HG03354 (cell line): ENCODE measurements at regions not wholly inside any gene's neighbourhood (a gene's known extent, or its start where the extent isn't known, plus 50 kb on each side); places are given as distances from the start of the nearest gene placed in this dataset.
A peak's percentile ranks its signal among the peaks of the same experiment; 100 is the strongest.
"Not testable (repeated sequence)": the region's sequence is repeated elsewhere in the genome, so short reads cannot be mapped to it uniquely, and the experiment has no call there.

Experiments
- ATAC-seq: cut with Tn5 transposase; IDR thresholded peaks from one replicate; pipeline ENCODE4 v1.9.1; 2021; ENCODE audit warnings: mild to moderate bottlenecking; ENCODE audit not compliant: unreplicated experiment, poor library complexity, severe bottlenecking

DNA sequence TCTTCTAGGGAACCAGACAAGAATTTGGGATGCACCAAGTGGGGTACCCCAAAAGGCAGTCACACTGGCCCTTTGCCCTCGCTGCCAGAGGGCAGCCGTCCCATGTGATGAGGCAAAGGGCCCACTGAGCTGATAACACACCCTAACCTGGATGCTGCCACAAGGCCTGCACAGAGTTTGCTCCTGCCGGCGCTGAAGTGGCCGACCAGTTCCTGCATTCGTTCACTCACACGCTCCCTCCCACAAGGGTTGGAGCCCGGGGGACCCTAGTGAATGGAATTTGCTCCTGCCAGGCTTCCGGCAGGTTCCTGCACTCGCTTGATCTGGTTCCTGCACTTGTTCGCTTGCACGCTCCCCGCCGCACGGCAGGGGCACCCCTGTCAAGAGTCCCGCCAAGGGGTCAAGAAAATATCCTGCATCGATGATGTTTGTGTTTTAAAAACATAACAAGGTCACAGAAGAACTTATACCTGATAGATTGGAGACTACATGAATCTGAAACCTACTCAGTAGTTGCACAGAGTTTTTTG, 296.4 kb upstream of the VCX start:
- ATAC-seq = no peak

DNA sequence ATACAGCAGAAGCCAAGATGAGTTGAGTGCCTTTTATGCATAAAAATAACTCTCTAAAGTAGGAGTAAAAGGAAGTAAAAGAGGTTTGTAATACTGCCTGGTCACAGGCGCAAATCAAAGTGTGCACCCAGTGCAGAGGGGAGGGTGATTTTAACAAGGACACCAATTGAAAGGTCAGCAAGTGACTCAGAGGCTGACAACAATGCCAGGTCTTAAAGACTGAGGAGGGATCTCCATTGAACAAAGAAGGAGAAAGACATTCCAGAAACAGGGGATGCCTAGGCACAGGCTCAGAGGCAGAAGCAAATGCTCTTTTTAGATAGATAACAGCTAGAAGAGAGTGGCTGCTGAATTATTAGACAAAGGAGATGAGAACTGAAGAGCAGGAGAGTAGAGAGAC, 297.4 kb upstream of the VCX start:
- no peak for ATAC-seq

DNA sequence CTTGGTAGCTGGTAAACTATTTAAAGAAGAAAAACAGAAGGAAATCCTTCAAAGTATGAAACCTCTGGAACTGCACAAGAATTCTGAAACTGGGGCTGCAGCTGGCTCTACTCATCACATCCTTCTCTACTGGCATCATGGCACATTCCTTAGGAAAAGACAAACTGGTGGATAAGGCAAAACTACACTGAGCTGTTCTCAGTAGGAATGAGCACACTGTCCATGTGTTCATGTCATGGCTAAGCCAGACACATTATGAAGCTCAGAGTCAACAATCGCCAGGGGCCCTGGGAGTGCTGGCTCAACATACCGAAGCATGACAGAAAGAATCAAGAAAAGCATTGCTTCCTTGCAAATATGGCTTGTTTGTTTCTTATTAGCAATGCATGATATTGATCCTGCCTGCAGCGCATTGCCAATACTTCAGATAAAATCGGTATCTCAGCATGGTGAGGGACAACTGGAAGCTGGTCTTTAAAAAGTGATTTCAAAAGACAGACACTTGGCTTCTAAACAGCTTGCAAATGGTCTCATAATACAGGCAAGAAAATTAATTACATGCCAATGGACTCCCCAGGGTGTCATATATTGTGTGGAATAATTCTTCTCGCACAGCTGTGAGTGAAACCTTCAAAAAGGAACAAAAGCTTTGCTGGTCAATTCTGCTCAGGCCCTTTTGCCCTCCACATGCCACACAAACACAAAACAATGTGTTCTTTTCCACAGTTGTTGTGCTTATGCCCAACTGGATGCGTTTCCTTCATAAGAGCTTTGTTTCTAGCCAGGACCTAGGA, 300.2 kb upstream of the VCX start:
- ATAC-seq = no peak

DNA sequence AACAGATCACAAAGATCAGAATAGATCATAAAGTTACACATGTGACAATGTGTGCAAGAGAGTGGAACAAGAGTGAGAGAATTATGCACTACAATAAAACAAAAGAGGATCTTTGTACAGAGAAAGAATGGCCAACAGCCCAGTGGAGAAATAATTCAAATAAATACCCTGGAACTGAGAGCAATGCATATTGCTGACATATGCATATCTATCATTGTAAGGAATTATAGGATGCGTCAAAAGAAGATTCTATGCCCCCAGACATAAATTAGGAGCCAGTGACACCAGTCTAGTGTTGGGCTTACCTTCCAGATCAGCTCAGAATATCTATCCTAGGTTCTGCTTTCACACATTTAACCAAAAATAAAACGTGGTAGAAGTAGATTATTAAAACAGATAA, 320.1 kb upstream of the VCX start:
- ATAC-seq = no peak

DNA sequence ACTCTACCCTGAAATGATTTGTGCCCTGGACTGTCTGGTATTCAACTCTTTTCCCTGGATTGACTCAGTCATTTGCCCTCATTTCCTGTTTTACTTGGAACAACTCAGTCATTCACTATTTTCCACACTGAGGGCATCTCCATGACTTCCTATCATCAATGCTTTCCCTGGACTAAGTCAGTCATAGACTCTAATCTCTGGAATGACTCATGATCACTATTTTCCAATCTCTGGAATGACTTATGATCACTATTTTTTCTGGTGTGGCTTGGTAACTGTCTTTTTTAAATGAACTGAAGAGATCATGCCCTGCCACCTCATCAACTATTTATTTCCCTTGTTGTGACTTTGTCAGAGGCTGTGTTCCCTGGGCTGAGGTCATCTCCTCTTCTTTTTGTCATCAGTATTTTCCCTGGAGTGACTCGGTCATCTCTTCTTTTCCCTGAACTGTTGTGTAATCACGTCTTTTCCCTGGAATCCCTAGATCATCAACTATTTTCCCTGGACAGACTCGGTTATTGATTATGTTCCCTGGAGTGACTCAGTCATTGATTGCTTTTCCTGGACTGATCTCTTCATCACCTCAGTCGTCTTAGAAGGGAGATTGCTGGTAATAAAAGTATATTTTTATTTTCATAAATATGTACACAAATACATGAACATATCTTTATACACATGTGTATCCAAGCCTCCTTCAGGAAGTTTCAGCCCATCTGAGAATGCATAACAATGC, 327.1 kb upstream of the VCX start:
- ATAC-seq = no peak

DNA sequence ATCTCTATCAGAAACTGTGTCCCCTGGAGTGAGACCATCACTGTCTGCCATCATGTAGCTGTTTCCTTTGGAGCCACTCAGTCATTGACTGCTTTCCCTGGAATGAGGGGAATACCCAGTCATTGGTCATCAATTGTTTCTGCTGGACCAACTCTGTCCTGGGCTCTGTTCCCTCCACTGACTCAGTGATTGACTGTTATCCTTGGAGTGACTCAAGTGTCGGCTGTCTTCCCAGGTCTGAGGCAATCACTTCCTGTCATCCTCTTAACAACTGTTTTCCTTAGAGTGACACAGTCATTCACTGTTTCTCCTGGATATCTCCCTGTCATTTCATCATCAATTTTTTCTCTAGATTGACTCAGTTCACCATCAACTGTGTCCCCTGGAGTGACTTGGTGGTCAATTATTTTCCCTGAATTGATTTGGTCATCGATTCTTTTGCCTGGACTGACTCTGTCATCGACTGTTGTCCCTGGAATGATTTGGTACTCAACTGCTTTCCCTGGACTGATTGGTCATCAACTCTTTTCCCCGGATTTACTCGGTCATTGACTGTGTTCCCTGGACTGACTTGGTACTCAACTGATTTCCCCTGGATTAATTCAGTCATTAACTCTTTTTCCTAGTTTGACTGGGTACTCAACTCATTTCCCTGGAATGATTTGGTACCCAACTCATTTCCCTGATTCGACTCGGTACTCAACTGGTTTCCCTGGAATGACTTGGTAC, 327.9 kb upstream of the VCX start:
- no peak for ATAC-seq

DNA sequence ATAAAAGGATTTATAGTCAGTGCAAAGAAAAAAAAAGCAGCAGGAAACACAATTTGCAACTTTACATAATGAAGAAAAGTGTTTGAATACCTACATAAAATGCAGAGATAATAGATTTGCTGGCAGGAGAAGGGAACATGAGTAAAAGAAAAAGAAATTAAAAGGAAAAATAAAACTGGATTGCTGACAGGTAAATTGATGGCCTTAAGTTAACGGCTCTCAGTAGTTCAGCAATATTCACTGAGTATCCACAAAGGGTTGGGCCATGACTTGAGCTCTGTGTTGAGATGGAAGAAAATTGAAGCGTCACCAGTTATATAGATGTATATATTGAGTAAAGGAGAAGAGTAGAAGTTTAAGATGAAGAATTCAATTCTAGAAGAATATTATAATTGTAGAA, 330.1 kb upstream of the VCX start:
- no peak for ATAC-seq

DNA sequence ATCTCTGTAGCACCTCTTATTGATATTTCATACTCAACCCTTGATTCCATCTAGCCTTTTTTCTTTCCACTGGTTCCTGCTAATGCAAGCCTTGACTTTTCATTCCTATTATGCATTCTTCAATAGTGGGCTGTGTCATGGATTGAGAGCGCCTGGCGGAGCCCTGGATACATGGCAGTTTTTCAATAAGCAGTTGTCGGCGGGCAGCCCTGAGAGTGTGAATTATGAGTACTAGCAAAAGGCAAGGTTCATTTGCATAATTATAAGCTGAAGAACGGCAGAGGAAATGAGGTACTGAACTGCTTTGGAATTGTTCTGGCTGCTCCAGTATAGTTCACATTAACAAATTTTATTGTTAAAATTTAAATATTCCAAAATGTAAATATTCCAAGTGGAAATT, 339.7 kb upstream of the VCX start:
- ATAC-seq = no peak

DNA sequence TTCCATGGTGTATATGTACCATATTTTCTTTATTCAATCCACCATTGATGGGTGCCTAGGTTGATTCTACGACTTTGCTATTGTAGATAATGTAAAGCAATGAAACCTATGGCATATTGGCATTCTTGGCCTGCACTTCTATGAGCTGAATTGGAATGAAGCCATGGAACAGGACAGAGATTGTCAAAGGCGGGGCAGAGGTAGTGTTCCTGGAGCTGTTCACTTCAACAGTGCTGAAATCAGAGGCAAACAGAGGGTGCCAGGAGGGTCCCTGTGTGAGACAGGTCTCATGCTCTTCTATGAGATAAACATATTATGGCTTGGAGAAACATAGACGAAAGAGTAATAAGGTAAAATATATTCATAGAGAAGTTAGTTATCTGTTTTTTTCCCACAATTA, 342.6 kb upstream of the VCX start:
- ATAC-seq = no peak

DNA sequence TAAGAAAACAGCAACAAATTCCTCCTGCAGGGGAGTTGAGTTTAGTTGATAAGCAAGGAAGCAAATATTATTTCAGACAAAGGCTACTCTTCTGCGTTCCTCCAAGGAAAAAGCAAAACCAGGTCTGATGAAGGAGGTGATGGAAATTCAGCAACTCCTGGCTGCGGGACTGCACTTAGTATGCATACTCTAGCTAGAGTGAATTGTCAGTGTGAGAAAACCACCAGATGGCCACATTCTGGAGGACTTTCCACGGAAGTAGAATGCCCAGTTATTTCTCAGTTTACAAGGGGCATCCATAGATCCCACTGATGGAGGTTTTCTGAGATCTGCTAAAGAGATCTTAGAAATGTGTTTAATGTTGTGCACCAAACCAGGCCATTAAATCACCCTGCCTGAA, 338.6 kb upstream of the PUDP start:
- no peak for ATAC-seq

DNA sequence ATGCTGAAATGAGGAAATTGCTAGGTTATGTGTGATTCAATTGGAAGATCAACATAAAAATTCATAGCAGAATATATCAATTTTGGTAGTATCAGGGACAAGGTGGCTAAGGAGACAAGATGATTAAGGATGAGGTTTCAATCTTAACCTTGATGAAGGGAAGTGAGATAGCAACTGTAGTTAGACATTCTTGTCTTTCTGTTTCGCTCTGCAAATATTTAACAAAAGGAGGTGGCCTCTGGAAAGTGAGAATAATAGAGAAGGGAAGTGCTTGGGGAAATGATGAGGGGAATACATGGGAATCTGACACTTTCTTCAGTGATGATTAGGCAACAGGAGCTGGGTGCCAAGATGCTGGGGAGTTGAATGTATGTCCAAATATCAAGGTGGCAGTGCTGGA, 337.1 kb upstream of the PUDP start:
- ATAC-seq = no peak

DNA sequence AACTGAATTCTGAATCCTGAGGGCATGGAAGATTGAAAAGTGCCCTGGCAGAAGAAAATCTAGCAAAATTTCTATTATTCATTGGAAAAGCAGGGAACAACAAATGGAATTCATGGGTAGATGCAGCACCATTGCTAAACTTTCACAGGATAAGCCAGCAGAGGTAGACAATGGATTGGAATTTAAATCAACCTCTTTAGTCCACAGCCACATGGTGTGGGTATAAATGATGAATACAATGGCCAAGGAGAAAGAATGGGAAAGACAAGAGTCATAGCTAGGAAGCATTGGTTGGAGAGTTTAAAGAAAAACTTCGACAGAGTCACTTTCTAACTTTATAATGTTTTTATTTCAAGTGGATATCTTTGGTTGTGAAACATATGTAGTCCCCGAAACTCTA, 332.8 kb upstream of the PUDP start:
- no peak for ATAC-seq

DNA sequence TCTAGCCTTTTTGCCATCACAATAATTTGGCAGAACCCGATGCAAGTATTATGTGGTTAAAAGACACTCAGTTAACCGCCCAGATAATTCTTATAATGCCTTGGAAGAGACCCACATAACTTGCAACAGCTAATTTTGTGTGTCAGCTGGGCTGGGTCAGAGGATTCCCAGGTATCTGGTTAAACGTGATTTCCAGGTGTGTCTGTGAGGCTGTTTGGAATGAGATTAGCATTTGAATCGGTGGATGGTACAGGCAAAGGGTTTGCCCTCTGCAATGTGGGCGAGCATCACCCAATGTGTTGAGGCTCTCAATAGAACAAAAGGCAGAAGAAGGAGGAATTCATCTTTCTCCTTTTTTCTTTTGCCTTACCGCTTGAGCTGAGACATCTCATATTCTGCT, 314.2 kb upstream of the PUDP start:
- no peak for ATAC-seq

DNA sequence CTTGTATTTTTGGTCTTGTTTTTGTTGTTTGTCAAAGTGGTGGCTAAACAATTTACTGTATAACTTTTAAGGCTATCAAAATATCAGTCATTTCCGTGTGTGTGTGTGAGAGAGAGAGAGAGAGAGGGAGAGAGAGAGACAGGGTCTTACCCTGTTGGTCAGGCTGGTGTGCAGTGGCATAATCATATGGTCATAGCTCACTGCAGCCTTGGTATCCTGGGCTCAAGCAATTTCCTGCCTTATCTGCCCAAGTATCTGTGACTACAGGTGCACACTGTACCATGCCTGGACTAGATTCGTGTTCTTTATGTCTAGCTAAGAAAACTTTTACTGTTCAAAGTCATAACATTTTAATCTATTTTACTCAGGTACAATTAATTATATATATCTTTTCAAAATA, 313.1 kb upstream of the PUDP start:
- not testable (repeated sequence) for ATAC-seq

DNA sequence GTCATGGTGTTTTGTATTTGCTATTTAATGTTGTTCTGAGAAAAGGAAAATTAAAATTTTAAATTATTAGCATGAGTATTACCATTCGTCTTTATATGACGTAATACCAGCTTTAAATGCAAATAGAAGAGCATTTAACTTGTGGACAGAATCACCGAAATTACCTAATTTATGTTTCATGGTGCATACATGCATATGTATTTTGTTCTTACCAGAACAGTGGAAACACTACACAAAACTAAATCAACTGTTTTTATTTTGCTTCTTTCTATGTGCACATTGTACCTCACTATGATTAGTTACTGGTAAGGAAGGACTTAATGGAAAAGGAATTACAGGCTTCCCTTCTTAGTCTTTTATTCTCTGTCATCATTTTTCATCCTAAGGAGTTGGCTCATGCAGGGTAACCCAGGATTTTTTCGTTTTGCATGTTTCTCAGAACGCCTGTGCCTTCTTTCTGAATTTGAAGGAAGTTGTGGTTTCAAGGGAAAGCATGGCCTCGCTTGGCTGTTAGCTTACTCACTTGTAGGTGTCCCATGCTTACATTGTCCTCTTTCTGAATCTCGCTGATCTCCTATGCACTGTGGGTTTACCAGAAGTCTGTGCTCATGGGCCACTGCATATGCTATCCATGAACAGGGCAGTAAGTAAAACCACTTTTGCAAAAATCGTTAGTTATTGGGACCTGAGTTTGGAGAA, 300.0 kb upstream of the PUDP start:
- no peak for ATAC-seq

DNA sequence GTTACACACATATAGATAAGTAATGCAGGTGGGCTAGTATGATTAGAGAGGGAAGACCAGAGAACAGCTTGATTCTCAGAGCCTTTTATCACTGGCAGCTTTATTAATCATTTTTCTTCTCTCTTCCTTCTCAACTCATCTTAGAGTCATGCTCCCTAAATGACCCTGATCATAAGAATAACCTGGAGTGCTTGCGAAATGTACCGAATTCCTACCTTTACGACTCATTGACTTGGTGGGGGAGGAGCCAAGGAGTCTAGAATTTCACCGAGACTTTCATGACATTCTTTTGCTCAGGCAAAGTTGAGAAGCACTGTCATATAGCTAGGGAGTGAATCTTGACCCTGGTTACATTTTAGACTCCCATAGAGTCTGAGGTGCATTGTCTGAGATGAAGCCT, 298.9 kb upstream of the PUDP start:
- ATAC-seq = no peak

DNA sequence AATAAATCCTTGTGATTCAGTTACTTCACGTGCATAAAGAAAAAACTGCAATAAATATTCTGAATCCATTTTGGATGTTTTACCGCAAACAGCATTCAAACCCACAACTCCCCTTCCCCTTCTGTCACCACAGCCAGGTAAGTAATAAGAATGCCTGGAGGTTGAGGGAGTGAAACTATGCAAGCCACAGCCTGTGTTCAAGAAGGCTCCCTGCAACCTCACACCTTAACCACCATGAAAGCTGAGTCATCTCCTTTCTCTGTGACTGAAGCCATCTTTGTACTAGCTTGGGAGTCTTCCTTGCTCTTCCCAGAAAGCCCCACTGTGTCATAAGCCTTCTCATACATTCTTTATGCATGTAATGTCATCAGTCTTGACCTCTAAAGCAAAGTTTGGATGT, 297.0 kb upstream of the PUDP start:
- peak; percentile 86 for ATAC-seq

DNA sequence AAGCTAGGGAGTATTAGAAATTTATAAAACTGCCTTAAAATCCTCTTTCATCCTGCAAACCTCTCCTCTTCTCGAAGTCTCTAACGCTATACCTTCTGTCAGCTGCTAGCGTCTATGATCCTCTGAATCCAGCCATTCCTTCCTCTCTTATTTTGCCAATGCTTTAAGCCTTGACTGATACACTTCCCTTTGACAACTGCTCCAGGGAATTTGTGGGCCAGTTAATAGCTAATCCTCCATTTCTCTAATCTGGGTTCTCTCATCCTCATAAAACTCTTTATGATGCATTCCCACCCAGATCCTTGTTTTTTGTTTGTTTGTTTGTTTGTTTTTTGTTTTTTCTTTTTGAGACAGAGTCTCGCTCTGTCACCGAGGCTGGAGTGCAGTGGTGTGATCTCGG, 293.6 kb upstream of the PUDP start:
- ATAC-seq = no peak

DNA sequence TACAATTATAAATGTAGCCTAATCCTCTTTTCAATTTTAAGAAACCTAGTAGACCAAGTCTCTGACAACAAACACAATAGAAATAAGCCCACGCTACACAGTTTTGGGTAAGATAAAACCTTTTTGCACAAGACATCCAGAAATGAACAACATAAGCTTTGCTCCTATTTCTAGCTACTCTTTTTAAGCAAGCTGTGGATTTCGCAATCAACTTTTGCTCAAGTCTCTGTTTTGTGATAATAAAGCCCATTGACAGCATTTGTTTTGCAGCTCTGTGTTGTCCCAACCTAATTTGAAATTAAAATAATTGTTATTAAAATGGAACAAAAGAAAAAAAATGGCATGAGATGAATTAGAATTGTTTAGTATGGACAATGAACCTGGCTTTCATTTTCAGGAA, 287.9 kb upstream of the PUDP start:
- no peak for ATAC-seq

DNA sequence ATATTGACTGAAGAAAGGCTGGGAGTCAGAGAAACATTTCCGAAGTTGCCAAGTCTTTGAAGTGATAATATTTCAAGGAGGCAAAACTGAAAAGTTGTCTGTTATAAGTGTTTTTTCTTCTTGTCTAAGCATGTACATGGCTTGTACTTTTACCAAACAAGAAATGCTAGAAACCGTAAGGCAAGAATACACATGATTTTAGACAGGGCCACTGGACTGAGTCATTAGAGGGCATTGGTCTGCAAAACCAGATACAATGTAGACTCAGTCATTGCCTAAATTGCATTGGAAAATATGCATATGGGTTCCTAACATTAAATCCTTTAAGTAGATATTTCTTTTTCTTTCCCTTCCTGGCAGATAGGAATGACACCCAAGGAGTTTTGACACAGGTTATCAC, 284.9 kb upstream of the PUDP start:
- no peak for ATAC-seq
